Bone marrow (tissue), 2 donors: ENCODE measurements at regions not wholly inside any gene's neighbourhood (a gene's known extent, or its start where the extent isn't known, plus 50 kb on each side); places are given as distances from the start of the nearest gene placed in this dataset.
"Not testable (repeated sequence)": the region's sequence is repeated elsewhere in the genome, so short reads cannot be mapped to it uniquely, and the experiment has no call there.

Source experiments
- DNase-seq, 2 donors: peaks; one replicate each; lab custom pipeline; 2025; lab: John Stamatoyannopoulos, UW

- not testable (repeated sequence) for DNase-seq
These were observed 760.0 kb downstream of the KCNT2 start for GRCh38 chr1:195847957-195848875.

- no peak for DNase-seq
These were observed 776.5 kb downstream of the KCNT2 start for GRCh38 chr1:195831789-195832188.

- DNase-seq, result no peak
These were observed 779.9 kb downstream of the KCNT2 start for GRCh38 chr1:195828325-195828724.

GRCh38 chr1:195820925-195821324 is 787.3 kb downstream of the KCNT2 start:
- no peak for DNase-seq

- DNase-seq, result no peak
These were observed 802.2 kb downstream of the KCNT2 start for GRCh38 chr1:195806060-195806459.

GRCh38 chr1:195804547-195804946 is 803.7 kb downstream of the KCNT2 start:
- no peak for DNase-seq

GRCh38 chr1:195799016-195799415 is 809.2 kb downstream of the KCNT2 start:
- no peak for DNase-seq

- no peak for DNase-seq
These were observed 814.0 kb downstream of the KCNT2 start for GRCh38 chr1:195794225-195794624.

- no peak for DNase-seq
These were observed 816.4 kb downstream of the KCNT2 start for GRCh38 chr1:195791796-195792195.

GRCh38 chr1:195790514-195791168 is 817.6 kb downstream of the KCNT2 start:
- DNase-seq, result no peak

GRCh38 chr1:195789321-195789720 is 818.9 kb downstream of the KCNT2 start:
- DNase-seq, result no peak

- no peak for DNase-seq
These were observed 819.5 kb downstream of the KCNT2 start for GRCh38 chr1:195788721-195789120.

- DNase-seq, result no peak
These were observed 822.4 kb downstream of the KCNT2 start for GRCh38 chr1:195785830-195786229.

GRCh38 chr1:195773931-195774330 is 834.3 kb downstream of the KCNT2 start:
- DNase-seq, result no peak

- no peak for DNase-seq
These were observed 838.8 kb downstream of the KCNT2 start for GRCh38 chr1:195769461-195769860.

- DNase-seq, result no peak
These were observed 839.3 kb downstream of the KCNT2 start for GRCh38 chr1:195768936-195769335.

GRCh38 chr1:195768377-195768776 is 839.9 kb downstream of the KCNT2 start:
- no peak for DNase-seq

GRCh38 chr1:195766709-195767108 is 841.5 kb downstream of the KCNT2 start:
- DNase-seq, result no peak

- DNase-seq, result no peak
These were observed 843.1 kb downstream of the KCNT2 start for GRCh38 chr1:195765099-195765498.

GRCh38 chr1:195763907-195764374 is 844.3 kb downstream of the KCNT2 start:
- no peak for DNase-seq

- no peak for DNase-seq
These were observed 844.9 kb downstream of the KCNT2 start for GRCh38 chr1:195763146-195763906.

- DNase-seq, result no peak
These were observed 847.1 kb downstream of the KCNT2 start for GRCh38 chr1:195761104-195761503.
